ENCODE measurements at regions not wholly inside any gene's neighbourhood (a gene's known extent, or its start where the extent isn't known, plus 50 kb on each side); places are given as distances from the start of the nearest gene placed in this dataset.

GRCh38 chr4:81989202-81989601 is 384.6 kb downstream of the HNRNPD start:
- DNase-seq (peak; percentile 0 to 49), FAIRE-seq (no peak)
- 14 to 23% (median 18%) methylated on average over 1 of the region's 1 CpG for WGBS, 3 donors
- no peaks in the 10 kb centered on the region for H3K4me1 ChIP-seq (ENCODE audit: control insufficient read depth in 3 of 3, insufficient read depth in 2 of 3, low read depth in 1 of 3, low read length in 2 of 3)
- peaks cover 0 to 2% (median 0%) of the 10 kb centered on the region in 3 donors for H3K27me3 ChIP-seq (ENCODE audit: control insufficient read depth in 3 of 3, insufficient read depth in 3 of 3, low read length in 3 of 3)
- H3K4me3 ChIP-seq (ENCODE audit: low read depth in 1 of 3, low read length in 3 of 3): no peak overlapping the region
- H3K9me3 ChIP-seq (ENCODE audit: control insufficient read depth in 2 of 2, insufficient read depth in 1 of 2, low read depth in 1 of 2, low read length in 1 of 2): no peaks in the 10 kb centered on the region
- no peak overlapping the region for H3K27ac ChIP-seq (ENCODE audit: low read depth in 1 of 3, low read length in 2 of 3)
- H3K36me3 ChIP-seq (ENCODE audit: control insufficient read depth in 3 of 3, insufficient read depth in 2 of 3, low read depth in 1 of 3, low read length in 3 of 3): no peaks in the 10 kb centered on the region

- peaks cover 0 to 2% (median 0%) of the 10 kb centered on the region in 3 donors for H3K27me3 ChIP-seq (ENCODE audit: control insufficient read depth in 3 of 3, insufficient read depth in 3 of 3, low read length in 3 of 3)
- no peak for FAIRE-seq
- no peak for DNase-seq
- H3K36me3 ChIP-seq (ENCODE audit: control insufficient read depth in 3 of 3, insufficient read depth in 2 of 3, low read depth in 1 of 3, low read length in 3 of 3): no peaks in the 10 kb centered on the region
- no peak overlapping the region for H3K4me3 ChIP-seq (ENCODE audit: low read depth in 1 of 3, low read length in 3 of 3)
- H3K27ac ChIP-seq (ENCODE audit: low read depth in 1 of 3, low read length in 2 of 3): no peak overlapping the region
- no peaks in the 10 kb centered on the region for H3K4me1 ChIP-seq (ENCODE audit: control insufficient read depth in 3 of 3, insufficient read depth in 2 of 3, low read depth in 1 of 3, low read length in 2 of 3)
- WGBS, 3 donors: 87 to 95% (median 95%) methylated on average over 4 of the region's 4 CpGs
- H3K9me3 ChIP-seq (ENCODE audit: control insufficient read depth in 2 of 2, insufficient read depth in 1 of 2, low read depth in 1 of 2, low read length in 1 of 2): no peaks in the 10 kb centered on the region
These were observed 385.6 kb downstream of the HNRNPD start for GRCh38 chr4:81988178-81988577.

- Histone ChIP-seq H3K9me3 (ENCODE audit: control insufficient read depth in 2 of 2, insufficient read depth in 1 of 2, low read depth in 1 of 2, low read length in 1 of 2) (no peaks in the 10 kb centered on the region), H3K36me3 (ENCODE audit: control insufficient read depth in 3 of 3, insufficient read depth in 2 of 3, low read depth in 1 of 3, low read length in 3 of 3) (no peaks in the 10 kb centered on the region), H3K4me3 (ENCODE audit: low read depth in 1 of 3, low read length in 3 of 3) (no peak overlapping the region), H3K27me3 (ENCODE audit: control insufficient read depth in 3 of 3, insufficient read depth in 3 of 3, low read length in 3 of 3) (peaks cover 0 to 2% (median 0%) of the 10 kb centered on the region in 3 donors), H3K4me1 (ENCODE audit: control insufficient read depth in 3 of 3, insufficient read depth in 2 of 3, low read depth in 1 of 3, low read length in 2 of 3) (no peaks in the 10 kb centered on the region), H3K27ac (ENCODE audit: low read depth in 1 of 3, low read length in 2 of 3) (no peak overlapping the region)
- DNase-seq (no peak), FAIRE-seq (no peak)
- 80 to 89% (median 84%) methylated on average over 3 of the region's 3 CpGs for WGBS, 3 donors
These were observed 389.0 kb downstream of the HNRNPD start for GRCh38 chr4:81984746-81985145.

GRCh38 chr4:81982846-81983540 is 390.8 kb downstream of the HNRNPD start:
- Histone ChIP-seq H3K27ac (ENCODE audit: low read depth in 1 of 3, low read length in 2 of 3) (no peak overlapping the region), H3K4me3 (ENCODE audit: low read depth in 1 of 3, low read length in 3 of 3) (no peak overlapping the region), H3K9me3 (ENCODE audit: control insufficient read depth in 2 of 2, insufficient read depth in 1 of 2, low read depth in 1 of 2, low read length in 1 of 2) (no peaks in the 10 kb centered on the region), H3K27me3 (ENCODE audit: control insufficient read depth in 3 of 3, insufficient read depth in 3 of 3, low read length in 3 of 3) (no peaks in the 10 kb centered on the region), H3K4me1 (ENCODE audit: control insufficient read depth in 3 of 3, insufficient read depth in 2 of 3, low read depth in 1 of 3, low read length in 2 of 3) (no peaks in the 10 kb centered on the region), H3K36me3 (ENCODE audit: control insufficient read depth in 3 of 3, insufficient read depth in 2 of 3, low read depth in 1 of 3, low read length in 3 of 3) (no peaks in the 10 kb centered on the region)
- DNase-seq: no peak
- FAIRE-seq: no peak
- 78 to 91% (median 80%) methylated on average over 2 of the region's 2 CpGs for WGBS, 3 donors

GRCh38 chr4:81981218-81981617 is 392.6 kb downstream of the HNRNPD start:
- no peak for FAIRE-seq
- Histone ChIP-seq H3K4me3 (ENCODE audit: low read depth in 1 of 3, low read length in 3 of 3) (no peak overlapping the region), H3K36me3 (ENCODE audit: control insufficient read depth in 3 of 3, insufficient read depth in 2 of 3, low read depth in 1 of 3, low read length in 3 of 3) (no peaks in the 10 kb centered on the region), H3K9me3 (ENCODE audit: control insufficient read depth in 2 of 2, insufficient read depth in 1 of 2, low read depth in 1 of 2, low read length in 1 of 2) (no peaks in the 10 kb centered on the region), H3K27ac (ENCODE audit: low read depth in 1 of 3, low read length in 2 of 3) (no peak overlapping the region), H3K4me1 (ENCODE audit: control insufficient read depth in 3 of 3, insufficient read depth in 2 of 3, low read depth in 1 of 3, low read length in 2 of 3) (no peaks in the 10 kb centered on the region), H3K27me3 (ENCODE audit: control insufficient read depth in 3 of 3, insufficient read depth in 3 of 3, low read length in 3 of 3) (no peaks in the 10 kb centered on the region)
- DNase-seq: no peak
- 85 to 90% (median 88%) methylated on average over 3 of the region's 3 CpGs for WGBS, 3 donors

- Histone ChIP-seq H3K9me3 (ENCODE audit: control insufficient read depth in 2 of 2, insufficient read depth in 1 of 2, low read depth in 1 of 2, low read length in 1 of 2) (no peaks in the 10 kb centered on the region), H3K4me3 (ENCODE audit: low read depth in 1 of 3, low read length in 3 of 3) (no peak overlapping the region), H3K27me3 (ENCODE audit: control insufficient read depth in 3 of 3, insufficient read depth in 3 of 3, low read length in 3 of 3) (peaks cover 0 to 3% (median 0%) of the 10 kb centered on the region in 3 donors), H3K4me1 (ENCODE audit: control insufficient read depth in 3 of 3, insufficient read depth in 2 of 3, low read depth in 1 of 3, low read length in 2 of 3) (peaks cover 0 to 6% (median 0%) of the 10 kb centered on the region in 3 donors), H3K27ac (ENCODE audit: low read depth in 1 of 3, low read length in 2 of 3) (no peak overlapping the region), H3K36me3 (ENCODE audit: control insufficient read depth in 3 of 3, insufficient read depth in 2 of 3, low read depth in 1 of 3, low read length in 3 of 3) (no peaks in the 10 kb centered on the region)
- WGBS, 3 donors: 67 to 95% (median 73%) methylated on average over 1 of the region's 1 CpG
- no peak for FAIRE-seq
- no peak for DNase-seq
These were observed 399.3 kb downstream of the HNRNPD start for GRCh38 chr4:81974523-81974922.

- peaks cover 0 to 6% (median 0%) of the 10 kb centered on the region in 3 donors for H3K4me1 ChIP-seq (ENCODE audit: control insufficient read depth in 3 of 3, insufficient read depth in 2 of 3, low read depth in 1 of 3, low read length in 2 of 3)
- H3K4me3 ChIP-seq (ENCODE audit: low read depth in 1 of 3, low read length in 3 of 3): no peak overlapping the region
- no peak overlapping the region for H3K27ac ChIP-seq (ENCODE audit: low read depth in 1 of 3, low read length in 2 of 3)
- no peak for FAIRE-seq
- WGBS, 3 donors: 78 to 90% (median 86%) methylated on average over 4 of the region's 4 CpGs
- H3K9me3 ChIP-seq (ENCODE audit: control insufficient read depth in 2 of 2, insufficient read depth in 1 of 2, low read depth in 1 of 2, low read length in 1 of 2): no peaks in the 10 kb centered on the region
- H3K27me3 ChIP-seq (ENCODE audit: control insufficient read depth in 3 of 3, insufficient read depth in 3 of 3, low read length in 3 of 3): peaks cover 0 to 3% (median 0%) of the 10 kb centered on the region in 3 donors
- no peaks in the 10 kb centered on the region for H3K36me3 ChIP-seq (ENCODE audit: control insufficient read depth in 3 of 3, insufficient read depth in 2 of 3, low read depth in 1 of 3, low read length in 3 of 3)
- DNase-seq: no peak
These were observed 402.0 kb downstream of the HNRNPD start for GRCh38 chr4:81971637-81972381.

GRCh38 chr4:81971061-81971460 is 402.7 kb downstream of the HNRNPD start:
- DNase-seq (peak; percentile 10 to 61), FAIRE-seq (no peak)
- 13 to 53% (median 47%) methylated on average over 1 of the region's 1 CpG for WGBS, 3 donors
- Histone ChIP-seq H3K36me3 (ENCODE audit: control insufficient read depth in 3 of 3, insufficient read depth in 2 of 3, low read depth in 1 of 3, low read length in 3 of 3) (no peaks in the 10 kb centered on the region), H3K27ac (ENCODE audit: low read depth in 1 of 3, low read length in 2 of 3) (peak overlapping the region in 1 of 3 donors; percentile 26), H3K27me3 (ENCODE audit: control insufficient read depth in 3 of 3, insufficient read depth in 3 of 3, low read length in 3 of 3) (peaks cover 0 to 3% (median 0%) of the 10 kb centered on the region in 3 donors), H3K4me1 (ENCODE audit: control insufficient read depth in 3 of 3, insufficient read depth in 2 of 3, low read depth in 1 of 3, low read length in 2 of 3) (peaks cover 0 to 6% (median 0%) of the 10 kb centered on the region in 3 donors), H3K9me3 (ENCODE audit: control insufficient read depth in 2 of 2, insufficient read depth in 1 of 2, low read depth in 1 of 2, low read length in 1 of 2) (no peaks in the 10 kb centered on the region), H3K4me3 (ENCODE audit: low read depth in 1 of 3, low read length in 3 of 3) (no peak overlapping the region)

Data from small intestine (tissue), 7 donors.